Mammary epithelial cell (primary cell): ENCODE measurements at regions not wholly inside any gene's neighbourhood (a gene's known extent, or its start where the extent isn't known, plus 50 kb on each side); places are given as distances from the start of the nearest gene placed in this dataset.

Experiments used
- EZH2 ChIP-seq: IDR thresholded peaks from 2 replicates; pipeline ENCODE4 v1.6.1; 2012; ENCODE audit warnings: low read length, inconsistent platforms, borderline replicate concordance
- TF ChIP-seq, protein P1 (sequence below), 2 donors: IDR thresholded peaks in 1 of 2; conservative IDR thresholded peaks in 1 of 2; 2 replicates each; pipeline ENCODE4 v1.5.1; 2011 to 2012; ENCODE audit warnings: inconsistent platforms in 2 of 2, low read length in 2 of 2, mild to moderate bottlenecking in 2 of 2, control low read depth in 1 of 2, low read depth in 1 of 2; ENCODE audit not compliant: insufficient read depth in 1 of 2; ENCODE audit errors: extremely low read depth in 1 of 2

DNA sequence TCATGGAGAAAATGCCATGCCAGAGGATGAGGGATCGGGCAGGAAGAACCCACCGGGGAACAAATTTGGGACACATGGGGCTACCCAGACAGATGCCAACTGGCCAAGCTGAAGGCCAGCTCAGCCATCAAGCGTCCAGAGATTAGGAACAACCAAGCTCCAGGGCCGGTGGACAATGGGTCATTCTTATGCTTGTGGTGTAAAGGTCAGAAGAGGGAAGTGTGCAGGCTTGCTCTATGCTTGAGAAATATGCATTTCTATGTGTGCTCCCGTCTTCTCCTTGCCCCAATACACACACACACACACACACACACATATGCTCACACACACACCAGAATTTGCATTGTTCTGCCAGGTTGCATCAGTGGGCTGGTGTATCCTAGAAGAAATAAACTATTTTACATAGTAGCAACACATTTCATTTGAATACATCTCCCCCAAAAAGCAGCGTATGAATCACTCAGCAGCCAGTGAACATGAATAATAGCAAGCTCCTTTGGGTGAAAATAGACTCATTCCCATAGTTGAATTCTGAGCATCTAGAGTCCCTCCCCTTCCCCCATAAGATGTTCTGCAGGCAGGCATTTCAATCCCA lies 201.9 kb upstream of the PPARGC1A start:
- TF ChIP-seq, protein P1, sequence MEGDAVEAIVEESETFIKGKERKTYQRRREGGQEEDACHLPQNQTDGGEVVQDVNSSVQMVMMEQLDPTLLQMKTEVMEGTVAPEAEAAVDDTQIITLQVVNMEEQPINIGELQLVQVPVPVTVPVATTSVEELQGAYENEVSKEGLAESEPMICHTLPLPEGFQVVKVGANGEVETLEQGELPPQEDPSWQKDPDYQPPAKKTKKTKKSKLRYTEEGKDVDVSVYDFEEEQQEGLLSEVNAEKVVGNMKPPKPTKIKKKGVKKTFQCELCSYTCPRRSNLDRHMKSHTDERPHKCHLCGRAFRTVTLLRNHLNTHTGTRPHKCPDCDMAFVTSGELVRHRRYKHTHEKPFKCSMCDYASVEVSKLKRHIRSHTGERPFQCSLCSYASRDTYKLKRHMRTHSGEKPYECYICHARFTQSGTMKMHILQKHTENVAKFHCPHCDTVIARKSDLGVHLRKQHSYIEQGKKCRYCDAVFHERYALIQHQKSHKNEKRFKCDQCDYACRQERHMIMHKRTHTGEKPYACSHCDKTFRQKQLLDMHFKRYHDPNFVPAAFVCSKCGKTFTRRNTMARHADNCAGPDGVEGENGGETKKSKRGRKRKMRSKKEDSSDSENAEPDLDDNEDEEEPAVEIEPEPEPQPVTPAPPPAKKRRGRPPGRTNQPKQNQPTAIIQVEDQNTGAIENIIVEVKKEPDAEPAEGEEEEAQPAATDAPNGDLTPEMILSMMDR (conservative IDR thresholded peaks at IDR 0.05 in 1 of 2, IDR thresholded peaks at IDR 0.05 in 1 of 2; ENCODE audit: extremely low read depth in 1 of 2, insufficient read depth in 1 of 2, low read depth in 1 of 2, low read length in 2 of 2): no peak
- TF ChIP-seq EZH2: no peak
